ENCODE measurements at regions not wholly inside any gene's neighbourhood (a gene's known extent, or its start where the extent isn't known, plus 50 kb on each side); places are given as distances from the start of the nearest gene placed in this dataset.

GRCh38 chr15:94655249-94655880 lies 424.0 kb downstream of the MCTP2 start:
- H4K8ac ChIP-seq (ENCODE audit: low read depth, low read length), result no peak overlapping the region
- no CpG with 5 or more reads among the region's 8 CpGs for WGBS (ENCODE audit: extremely low coverage, insufficient coverage, low lambda C conversion rate)
- no peak overlapping the region for H3K9ac ChIP-seq (ENCODE audit: low read length)
- H2AK5ac ChIP-seq (ENCODE audit: low read length), result no peak overlapping the region
- H3K36me3 ChIP-seq (ENCODE audit: control insufficient read depth, insufficient read depth, low read length), result no peaks in the 10 kb centered on the region
- no peaks in the 10 kb centered on the region for H3K79me1 ChIP-seq (ENCODE audit: low read length)
- no peak overlapping the region for H3K23ac ChIP-seq (ENCODE audit: low read length)
- H3K18ac ChIP-seq (ENCODE audit: low read length), result no peak overlapping the region
- DNase-seq, result no peak
- H3K27me3 ChIP-seq (ENCODE audit: insufficient read depth, low read length, poor library complexity), result no peaks in the 10 kb centered on the region
- H3K79me2 ChIP-seq (ENCODE audit: control insufficient read depth, insufficient read depth, low read length), result no peaks in the 10 kb centered on the region
- no peak overlapping the region for H2BK120ac ChIP-seq (ENCODE audit: low read depth, low read length)
- no peak overlapping the region for H3K4ac ChIP-seq (ENCODE audit: low read depth, low read length)
- H3K4me3 ChIP-seq (ENCODE audit: low read length), result no peak overlapping the region
- no peak overlapping the region for H3K4me2 ChIP-seq (ENCODE audit: low read length)
- no peaks in the 10 kb centered on the region for H3K4me1 ChIP-seq (ENCODE audit: control insufficient read depth, low read depth, low read length)
- H3K56ac ChIP-seq (ENCODE audit: low read length), result peak overlapping the region; percentile 25
- no peak overlapping the region for H2BK15ac ChIP-seq (replicated peaks; ENCODE audit: low read depth)
- H4K5ac ChIP-seq (ENCODE audit: low read length), result no peak overlapping the region
- no peak overlapping the region for H3K27ac ChIP-seq (ENCODE audit: low read depth, low read length)
- no peak overlapping the region for H2BK5ac ChIP-seq (ENCODE audit: low read length)

- H2BK120ac ChIP-seq (ENCODE audit: low read depth, low read length), result no peak overlapping the region
- H3K4me2 ChIP-seq (ENCODE audit: low read length), result no peak overlapping the region
- H3K27ac ChIP-seq (ENCODE audit: low read depth, low read length), result no peak overlapping the region
- no peak overlapping the region for H4K8ac ChIP-seq (ENCODE audit: low read depth, low read length)
- H3K56ac ChIP-seq (ENCODE audit: low read length), result no peak overlapping the region
- no peak overlapping the region for H3K23ac ChIP-seq (ENCODE audit: low read length)
- H3K4me1 ChIP-seq (ENCODE audit: control insufficient read depth, low read depth, low read length), result no peaks in the 10 kb centered on the region
- no peak overlapping the region for H3K9ac ChIP-seq (ENCODE audit: low read length)
- H2BK5ac ChIP-seq (ENCODE audit: low read length), result no peak overlapping the region
- H3K79me1 ChIP-seq (ENCODE audit: low read length), result no peaks in the 10 kb centered on the region
- H4K5ac ChIP-seq (ENCODE audit: low read length), result no peak overlapping the region
- H3K4me3 ChIP-seq (ENCODE audit: low read length), result no peak overlapping the region
- H3K18ac ChIP-seq (ENCODE audit: low read length), result no peak overlapping the region
- H3K36me3 ChIP-seq (ENCODE audit: control insufficient read depth, insufficient read depth, low read length), result no peaks in the 10 kb centered on the region
- no peak overlapping the region for H2BK15ac ChIP-seq (replicated peaks; ENCODE audit: low read depth)
- no peak overlapping the region for H2AK5ac ChIP-seq (ENCODE audit: low read length)
- H3K79me2 ChIP-seq (ENCODE audit: control insufficient read depth, insufficient read depth, low read length), result no peaks in the 10 kb centered on the region
- no peak overlapping the region for H3K4ac ChIP-seq (ENCODE audit: low read depth, low read length)
- no peak for DNase-seq
- H3K27me3 ChIP-seq (ENCODE audit: insufficient read depth, low read length, poor library complexity), result no peaks in the 10 kb centered on the region
- no CpG with 5 or more reads among the region's 7 CpGs for WGBS (ENCODE audit: extremely low coverage, insufficient coverage, low lambda C conversion rate)
Measured at GRCh38 chr15:94665676-94666441, 434.5 kb downstream of the MCTP2 start.

GRCh38 chr15:94666553-94666952 lies 435.2 kb downstream of the MCTP2 start:
- Histone ChIP-seq H2BK5ac (ENCODE audit: low read length) (no peak overlapping the region), H3K36me3 (ENCODE audit: control insufficient read depth, insufficient read depth, low read length) (no peaks in the 10 kb centered on the region), H2AK5ac (ENCODE audit: low read length) (no peak overlapping the region), H3K56ac (ENCODE audit: low read length) (no peak overlapping the region), H3K4ac (ENCODE audit: low read depth, low read length) (no peak overlapping the region), H3K79me1 (ENCODE audit: low read length) (no peaks in the 10 kb centered on the region), H3K4me2 (ENCODE audit: low read length) (no peak overlapping the region), H3K9ac (ENCODE audit: low read length) (no peak overlapping the region), H3K27ac (ENCODE audit: low read depth, low read length) (no peak overlapping the region), H3K4me1 (ENCODE audit: control insufficient read depth, low read depth, low read length) (no peaks in the 10 kb centered on the region), H2BK15ac (replicated peaks; ENCODE audit: low read depth) (no peak overlapping the region), H3K27me3 (ENCODE audit: insufficient read depth, low read length, poor library complexity) (no peaks in the 10 kb centered on the region), H2BK120ac (ENCODE audit: low read depth, low read length) (no peak overlapping the region), H3K79me2 (ENCODE audit: control insufficient read depth, insufficient read depth, low read length) (no peaks in the 10 kb centered on the region), H3K4me3 (ENCODE audit: low read length) (no peak overlapping the region), H4K8ac (ENCODE audit: low read depth, low read length) (no peak overlapping the region), H3K18ac (ENCODE audit: low read length) (no peak overlapping the region), H3K23ac (ENCODE audit: low read length) (no peak overlapping the region), H4K5ac (ENCODE audit: low read length) (no peak overlapping the region)
- no CpG with 5 or more reads among the region's 5 CpGs for WGBS (ENCODE audit: extremely low coverage, insufficient coverage, low lambda C conversion rate)
- DNase-seq, result peak; percentile 42

GRCh38 chr15:94667109-94667508 lies 435.7 kb downstream of the MCTP2 start:
- no peak overlapping the region for H2BK120ac ChIP-seq (ENCODE audit: low read depth, low read length)
- H3K23ac ChIP-seq (ENCODE audit: low read length), result no peak overlapping the region
- H3K4me3 ChIP-seq (ENCODE audit: low read length), result no peak overlapping the region
- WGBS (ENCODE audit: extremely low coverage, insufficient coverage, low lambda C conversion rate), result 100% methylated on average over 1 of the region's 5 CpGs
- no peak overlapping the region for H4K8ac ChIP-seq (ENCODE audit: low read depth, low read length)
- no peak overlapping the region for H2BK15ac ChIP-seq (replicated peaks; ENCODE audit: low read depth)
- no peak overlapping the region for H3K18ac ChIP-seq (ENCODE audit: low read length)
- H3K56ac ChIP-seq (ENCODE audit: low read length), result no peak overlapping the region
- no peaks in the 10 kb centered on the region for H3K79me1 ChIP-seq (ENCODE audit: low read length)
- H3K27me3 ChIP-seq (ENCODE audit: insufficient read depth, low read length, poor library complexity), result no peaks in the 10 kb centered on the region
- H3K4me1 ChIP-seq (ENCODE audit: control insufficient read depth, low read depth, low read length), result no peaks in the 10 kb centered on the region
- H2BK5ac ChIP-seq (ENCODE audit: low read length), result no peak overlapping the region
- no peaks in the 10 kb centered on the region for H3K79me2 ChIP-seq (ENCODE audit: control insufficient read depth, insufficient read depth, low read length)
- no peak for DNase-seq
- no peak overlapping the region for H3K9ac ChIP-seq (ENCODE audit: low read length)
- no peaks in the 10 kb centered on the region for H3K36me3 ChIP-seq (ENCODE audit: control insufficient read depth, insufficient read depth, low read length)
- no peak overlapping the region for H4K5ac ChIP-seq (ENCODE audit: low read length)
- H3K4me2 ChIP-seq (ENCODE audit: low read length), result no peak overlapping the region
- no peak overlapping the region for H3K27ac ChIP-seq (ENCODE audit: low read depth, low read length)
- H2AK5ac ChIP-seq (ENCODE audit: low read length), result no peak overlapping the region
- no peak overlapping the region for H3K4ac ChIP-seq (ENCODE audit: low read depth, low read length)

GRCh38 chr15:94670438-94671034 lies 439.2 kb downstream of the MCTP2 start:
- Histone ChIP-seq H3K4me2 (ENCODE audit: low read length) (no peak overlapping the region), H2BK15ac (replicated peaks; ENCODE audit: low read depth) (no peak overlapping the region), H2BK5ac (ENCODE audit: low read length) (no peak overlapping the region), H3K56ac (ENCODE audit: low read length) (no peak overlapping the region), H3K4ac (ENCODE audit: low read depth, low read length) (no peak overlapping the region), H3K23ac (ENCODE audit: low read length) (no peak overlapping the region), H2AK5ac (ENCODE audit: low read length) (no peak overlapping the region), H3K9ac (ENCODE audit: low read length) (no peak overlapping the region), H3K4me1 (ENCODE audit: control insufficient read depth, low read depth, low read length) (peaks cover 3% of the 10 kb centered on the region), H4K8ac (ENCODE audit: low read depth, low read length) (no peak overlapping the region), H3K27me3 (ENCODE audit: insufficient read depth, low read length, poor library complexity) (no peaks in the 10 kb centered on the region), H3K36me3 (ENCODE audit: control insufficient read depth, insufficient read depth, low read length) (no peaks in the 10 kb centered on the region), H3K79me2 (ENCODE audit: control insufficient read depth, insufficient read depth, low read length) (no peaks in the 10 kb centered on the region), H3K27ac (ENCODE audit: low read depth, low read length) (no peak overlapping the region), H2BK120ac (ENCODE audit: low read depth, low read length) (no peak overlapping the region), H3K79me1 (ENCODE audit: low read length) (no peaks in the 10 kb centered on the region), H3K4me3 (ENCODE audit: low read length) (no peak overlapping the region), H4K5ac (ENCODE audit: low read length) (no peak overlapping the region), H3K18ac (ENCODE audit: low read length) (no peak overlapping the region)
- WGBS (ENCODE audit: extremely low coverage, insufficient coverage, low lambda C conversion rate), result no CpG with 5 or more reads among the region's 3 CpGs
- peak; percentile 57 for DNase-seq
